GM12873 (cell line): ENCODE measurements at regions not wholly inside any gene's neighbourhood (a gene's known extent, or its start where the extent isn't known, plus 50 kb on each side); places are given as distances from the start of the nearest gene placed in this dataset.

ENCODE experiments used
- TF ChIP-seq, protein P1 (sequence below): IDR thresholded peaks from 2 replicates; pipeline ENCODE4 v1.5.1; 2012; ENCODE audit warnings: low read depth, mild to moderate bottlenecking, moderate library complexity, low read length, control low read depth; ENCODE audit not compliant: insufficient read depth; ENCODE audit errors: missing control alignments

DNA sequence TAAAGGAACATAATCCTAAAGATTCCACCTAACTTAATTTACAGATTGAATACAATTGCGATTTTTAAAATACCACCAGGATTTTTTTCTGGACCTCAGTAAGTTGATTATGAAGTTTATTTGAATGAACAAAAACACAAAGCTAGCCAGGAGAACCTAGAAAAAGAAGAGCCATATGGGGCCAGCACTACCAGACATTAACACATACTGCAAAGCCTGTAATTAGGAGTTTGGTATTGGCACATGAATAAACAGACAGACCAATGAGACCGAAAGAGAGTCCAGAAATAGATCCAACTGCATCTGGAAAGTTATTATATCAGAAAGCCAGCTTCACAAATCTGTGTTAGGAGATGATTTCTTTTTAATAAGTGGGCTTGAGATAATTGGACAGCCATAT, 105.5 kb upstream of the CHST15 start:
- TF ChIP-seq, protein P1, sequence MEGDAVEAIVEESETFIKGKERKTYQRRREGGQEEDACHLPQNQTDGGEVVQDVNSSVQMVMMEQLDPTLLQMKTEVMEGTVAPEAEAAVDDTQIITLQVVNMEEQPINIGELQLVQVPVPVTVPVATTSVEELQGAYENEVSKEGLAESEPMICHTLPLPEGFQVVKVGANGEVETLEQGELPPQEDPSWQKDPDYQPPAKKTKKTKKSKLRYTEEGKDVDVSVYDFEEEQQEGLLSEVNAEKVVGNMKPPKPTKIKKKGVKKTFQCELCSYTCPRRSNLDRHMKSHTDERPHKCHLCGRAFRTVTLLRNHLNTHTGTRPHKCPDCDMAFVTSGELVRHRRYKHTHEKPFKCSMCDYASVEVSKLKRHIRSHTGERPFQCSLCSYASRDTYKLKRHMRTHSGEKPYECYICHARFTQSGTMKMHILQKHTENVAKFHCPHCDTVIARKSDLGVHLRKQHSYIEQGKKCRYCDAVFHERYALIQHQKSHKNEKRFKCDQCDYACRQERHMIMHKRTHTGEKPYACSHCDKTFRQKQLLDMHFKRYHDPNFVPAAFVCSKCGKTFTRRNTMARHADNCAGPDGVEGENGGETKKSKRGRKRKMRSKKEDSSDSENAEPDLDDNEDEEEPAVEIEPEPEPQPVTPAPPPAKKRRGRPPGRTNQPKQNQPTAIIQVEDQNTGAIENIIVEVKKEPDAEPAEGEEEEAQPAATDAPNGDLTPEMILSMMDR = no peak

DNA sequence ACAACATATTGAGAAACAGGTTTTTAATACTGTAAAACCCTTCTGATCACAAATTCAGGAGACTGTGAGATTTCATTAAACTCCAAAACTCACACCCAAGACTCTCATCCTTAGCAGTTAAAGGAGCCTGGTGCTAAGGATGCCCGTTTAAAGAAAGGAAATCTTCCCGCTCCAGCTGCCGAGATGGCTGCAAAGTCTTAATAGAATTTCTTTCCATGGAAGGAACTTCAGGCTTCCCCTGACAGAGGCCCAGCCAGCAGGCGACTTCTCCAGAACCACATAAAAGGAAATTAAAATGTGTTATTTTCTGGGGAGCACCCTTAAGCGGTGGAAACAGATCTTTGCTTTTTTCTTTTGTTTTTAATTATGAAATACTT, 104.7 kb upstream of the CHST15 start:
- TF ChIP-seq, protein P1 = no peak

DNA sequence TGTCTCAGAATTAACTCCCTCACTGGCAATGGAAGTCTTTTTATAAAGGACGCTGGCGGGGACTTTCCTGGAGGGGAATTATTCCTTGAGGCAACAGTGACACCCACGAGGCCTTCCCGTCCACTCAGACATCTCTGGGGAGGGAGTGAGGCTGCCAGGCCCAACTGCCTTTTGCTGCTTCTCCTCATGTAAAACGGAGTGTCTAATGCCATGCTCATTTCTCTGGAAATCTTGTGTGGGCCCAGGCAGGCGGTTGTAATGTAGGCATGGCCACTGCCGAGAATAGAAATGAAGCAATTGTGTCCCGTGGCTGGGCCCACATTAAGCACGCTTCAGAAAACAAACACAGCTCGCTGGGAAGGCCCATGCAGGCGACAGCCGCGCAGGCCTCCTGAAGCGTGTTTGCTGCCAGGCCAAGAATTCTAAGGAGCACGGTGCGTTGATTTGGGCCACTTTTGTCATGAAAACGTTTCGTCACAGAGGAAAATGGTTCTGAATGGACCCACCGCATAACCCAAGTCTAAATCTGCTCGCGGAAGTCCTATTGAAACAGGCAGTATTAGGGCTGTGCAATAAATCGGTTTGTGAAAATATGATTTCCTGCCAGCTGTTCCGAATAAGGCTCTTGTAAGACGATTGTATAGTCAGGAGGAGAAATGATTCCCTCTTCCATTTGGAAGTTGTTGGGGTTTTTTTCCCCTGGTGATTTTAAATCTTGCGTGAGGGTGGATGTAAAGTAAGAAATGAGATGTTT, 104.2 kb upstream of the CHST15 start:
- TF ChIP-seq, protein P1 = no peak

DNA sequence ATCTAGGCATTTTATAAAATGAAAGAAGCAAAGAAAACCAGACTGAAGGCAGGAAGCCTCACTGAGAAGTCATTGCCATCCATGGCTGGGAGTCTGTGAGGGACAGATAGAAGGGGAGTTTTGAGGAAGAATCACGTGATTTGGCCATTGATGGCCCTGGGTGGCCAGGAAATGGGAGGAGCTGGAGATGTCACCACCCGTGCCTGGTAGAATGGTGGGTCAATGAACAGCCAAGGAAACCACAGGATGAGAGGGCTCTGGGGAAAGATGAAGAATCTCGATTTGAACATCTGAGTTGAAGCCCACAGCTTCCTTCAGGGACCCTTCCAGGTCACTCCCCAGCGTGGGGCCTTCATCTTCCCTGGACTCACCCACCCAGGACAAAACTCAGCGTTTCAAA, 103.3 kb upstream of the CHST15 start:
- TF ChIP-seq, protein P1 = no peak

DNA sequence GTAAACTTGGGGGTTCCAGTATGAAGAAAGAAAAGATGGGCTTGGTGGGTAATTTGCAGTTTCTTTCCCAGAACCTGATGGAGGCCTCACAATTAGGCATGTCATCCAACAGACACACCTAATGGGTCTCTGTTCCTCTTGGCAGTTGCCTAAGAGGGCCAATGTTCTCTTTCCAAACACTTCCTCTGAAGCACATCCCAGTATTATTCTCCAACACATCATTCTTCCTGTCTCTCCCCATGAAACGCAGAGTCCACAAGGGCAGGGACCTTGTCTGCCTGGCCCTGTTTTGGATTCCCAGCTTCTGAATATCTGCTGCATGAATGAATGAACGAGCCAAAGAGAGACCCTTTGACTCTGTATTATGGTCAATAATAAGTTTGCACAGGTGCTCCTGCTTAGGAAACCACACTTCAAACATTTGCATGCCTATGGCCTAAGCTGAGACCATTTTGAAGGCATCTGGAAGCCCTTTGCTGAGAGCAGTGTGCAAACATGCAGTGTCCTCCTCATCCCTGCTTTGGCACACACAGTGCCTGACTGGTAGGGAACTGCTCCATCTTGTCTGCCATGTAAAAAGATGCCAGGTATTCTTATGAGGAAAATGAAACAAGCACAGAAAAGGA, 100.9 kb upstream of the CHST15 start:
- TF ChIP-seq, protein P1 = no peak

DNA sequence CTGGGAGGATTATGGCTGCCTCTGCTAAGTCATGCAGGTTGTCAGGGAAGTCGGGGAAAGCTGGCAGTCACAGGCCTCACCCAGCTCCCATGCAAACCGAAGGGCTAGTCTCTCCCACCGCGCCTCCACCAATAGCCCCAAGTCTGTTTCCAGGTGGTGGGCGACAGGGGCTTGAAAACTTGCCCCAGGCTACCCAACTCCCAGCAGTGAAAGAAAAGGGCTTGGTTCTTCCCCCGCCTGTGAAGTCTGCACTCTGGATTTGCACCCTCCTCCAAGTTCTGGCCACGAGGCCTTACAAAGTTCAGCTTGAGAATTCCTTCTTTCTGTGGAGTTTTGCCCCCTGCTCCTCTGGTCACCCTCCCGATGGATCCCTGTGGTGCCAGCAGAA, 99.9 kb upstream of the CHST15 start:
- TF ChIP-seq, protein P1 = no peak

DNA sequence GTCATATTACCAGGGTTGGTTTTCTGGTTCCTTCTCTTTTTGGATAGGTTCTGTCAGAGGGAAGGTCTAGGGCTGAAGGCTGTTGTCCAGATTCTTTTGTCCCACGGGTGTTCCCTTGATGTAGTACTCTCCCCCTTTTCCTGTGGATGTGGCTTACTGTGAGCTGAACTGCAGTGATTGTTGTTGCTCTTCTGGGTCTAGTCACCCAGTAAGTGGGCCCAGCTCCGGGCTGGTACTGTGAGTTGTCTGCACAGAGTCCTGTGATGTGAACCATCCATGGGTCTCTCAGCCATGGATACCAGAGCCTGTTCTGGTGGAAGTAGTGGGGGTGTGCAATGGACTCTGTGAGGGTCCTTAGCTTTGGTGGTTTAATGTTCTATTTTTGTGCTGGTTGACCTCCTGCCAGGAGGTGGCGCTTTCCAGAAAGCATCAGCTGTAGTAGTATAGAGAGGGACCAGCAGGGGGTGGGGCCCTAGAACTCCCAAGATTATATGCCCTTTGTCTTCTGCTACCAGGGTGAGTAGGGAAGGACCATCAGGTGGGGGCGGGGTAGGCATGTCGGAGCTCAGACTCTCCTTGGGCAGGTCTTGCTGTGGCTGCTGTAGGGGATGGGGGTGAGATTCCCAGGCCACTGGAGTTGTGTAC, 99.4 kb upstream of the CHST15 start:
- TF ChIP-seq, protein P1 = peak; percentile 42
